Uterus (tissue), 3 donors: ENCODE measurements at regions not wholly inside any gene's neighbourhood (a gene's known extent, or its start where the extent isn't known, plus 50 kb on each side); places are given as distances from the start of the nearest gene placed in this dataset.

Experiments
- DNase-seq, 2 donors: peaks; one replicate each; pipeline ENCODE4 v3.0.0-alpha.2; 2019 to 2020
- H3K27ac ChIP-seq, 2 donors: fragments of 200-600 bp; sonication (generic); 1 replicate in 1 of 2; 2 replicates in 1 of 2; pipeline ENCODE4 v1.5.1; 2016 to 2018
- H3K27me3 ChIP-seq, 2 donors: fragments of 200-600 bp; sonication (generic); one replicate each; pipeline ENCODE4 v1.5.1; 2018 to 2019; ENCODE audit warnings: control low read depth in 1 of 2
- H3K36me3 ChIP-seq, 2 donors: fragments of 200-600 bp; sonication (generic); one replicate each; pipeline ENCODE4 v1.5.1; 2019; ENCODE audit warnings: control low read depth in 1 of 2
- H3K4me1 ChIP-seq, 2 donors: fragments of 200-600 bp; sonication (generic); one replicate each; pipeline ENCODE4 v1.5.1; 2018 to 2019; ENCODE audit warnings: control low read depth in 1 of 2
- H3K4me3 ChIP-seq, 2 donors: fragments of 200-600 bp; sonication (generic); 1 replicate in 1 of 2; 2 replicates in 1 of 2; pipeline ENCODE4 v1.5.1; 2018 to 2019; ENCODE audit warnings: mild to moderate bottlenecking in 1 of 2
- H3K9me3 ChIP-seq, 2 donors: fragments of 200-600 bp; sonication (generic); one replicate each; pipeline ENCODE4 v1.5.1; 2019; ENCODE audit warnings: control low read depth in 1 of 2
- POLR2A ChIP-seq, 2 donors: fragments of 450-650 bp; IDR thresholded peaks; one replicate each; pipeline ENCODE4 v1.6.1; 2016; ENCODE audit warnings: antibody characterized with exemption in 2 of 2, mild to moderate bottlenecking in 1 of 2, moderate library complexity in 1 of 2
- intact Hi-C: fragments of 100-400 bp; cut with DNase I; formaldehyde crosslinking; loops from one replicate; pipeline ENCODE4 v1.15.1; 2023; ENCODE audit warnings: low total_unique reads
- TF ChIP-seq, protein P1 (sequence below), 4 experiments: fragments of 200-600 bp in 2 of 4; fragments of 450-650 bp in 2 of 4; sonication (generic) in 2 of 4; IDR thresholded peaks; one replicate each; pipeline ENCODE4 v1.5.1; 2016 to 2019; ENCODE audit warnings: antibody characterized with exemption in 4 of 4, mild to moderate bottlenecking in 2 of 4, moderate library complexity in 1 of 4
- donor health status: DM: yes; HTN: yes; CAD: no.

DNA sequence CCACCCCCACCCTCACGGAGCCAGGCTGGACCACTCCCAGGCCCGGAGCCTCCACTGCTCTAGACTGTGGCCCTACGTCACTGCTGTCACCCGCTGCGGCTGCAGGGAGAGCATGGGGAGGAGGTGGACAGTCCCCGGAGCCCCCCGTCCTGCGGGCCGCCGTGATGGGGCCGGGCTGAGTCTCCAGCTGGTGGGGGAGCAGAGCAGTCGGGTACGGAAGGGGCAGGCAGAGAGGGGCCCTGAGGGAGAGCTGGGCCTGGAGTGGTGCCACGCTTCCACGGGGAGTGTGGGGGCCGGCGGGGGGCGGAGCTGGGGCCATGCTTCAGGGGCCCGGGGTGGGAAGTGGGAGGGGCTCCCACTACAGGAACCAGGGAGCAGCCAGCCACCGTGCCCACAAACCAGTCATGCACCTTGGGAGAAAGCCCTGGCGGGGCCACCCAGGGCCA lies 98.9 kb upstream of the KCNK1 start:
- Histone ChIP-seq H3K36me3 (no peaks in the 10 kb centered on the region), H3K9me3 (no peaks in the 10 kb centered on the region)
- intact Hi-C loops = no loop called here

DNA sequence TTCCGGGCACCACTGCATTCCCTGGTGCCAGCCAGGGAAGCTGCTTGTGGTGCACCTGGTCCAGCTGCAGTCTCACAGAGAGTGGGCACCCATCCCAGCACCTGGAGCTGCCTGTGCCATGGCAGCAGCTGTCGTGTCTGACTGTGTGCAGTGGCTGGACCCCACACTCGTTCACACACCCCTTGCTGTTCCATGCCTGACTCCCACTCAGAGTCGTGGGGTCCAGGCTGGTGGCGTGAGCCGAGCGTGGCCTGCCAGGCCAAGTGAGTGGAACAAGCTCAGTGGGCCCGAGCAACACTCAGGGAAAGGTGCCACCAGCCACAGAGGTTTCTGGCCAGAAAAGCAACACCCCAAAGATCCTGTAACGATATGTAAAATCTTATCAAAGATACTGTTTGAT lies 97.2 kb upstream of the KCNK1 start:
- no peak for TF ChIP-seq POLR2A (IDR thresholded peaks at IDR 0.05)
- TF ChIP-seq, protein P1, sequence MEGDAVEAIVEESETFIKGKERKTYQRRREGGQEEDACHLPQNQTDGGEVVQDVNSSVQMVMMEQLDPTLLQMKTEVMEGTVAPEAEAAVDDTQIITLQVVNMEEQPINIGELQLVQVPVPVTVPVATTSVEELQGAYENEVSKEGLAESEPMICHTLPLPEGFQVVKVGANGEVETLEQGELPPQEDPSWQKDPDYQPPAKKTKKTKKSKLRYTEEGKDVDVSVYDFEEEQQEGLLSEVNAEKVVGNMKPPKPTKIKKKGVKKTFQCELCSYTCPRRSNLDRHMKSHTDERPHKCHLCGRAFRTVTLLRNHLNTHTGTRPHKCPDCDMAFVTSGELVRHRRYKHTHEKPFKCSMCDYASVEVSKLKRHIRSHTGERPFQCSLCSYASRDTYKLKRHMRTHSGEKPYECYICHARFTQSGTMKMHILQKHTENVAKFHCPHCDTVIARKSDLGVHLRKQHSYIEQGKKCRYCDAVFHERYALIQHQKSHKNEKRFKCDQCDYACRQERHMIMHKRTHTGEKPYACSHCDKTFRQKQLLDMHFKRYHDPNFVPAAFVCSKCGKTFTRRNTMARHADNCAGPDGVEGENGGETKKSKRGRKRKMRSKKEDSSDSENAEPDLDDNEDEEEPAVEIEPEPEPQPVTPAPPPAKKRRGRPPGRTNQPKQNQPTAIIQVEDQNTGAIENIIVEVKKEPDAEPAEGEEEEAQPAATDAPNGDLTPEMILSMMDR (IDR thresholded peaks at IDR 0.05) = no peak
- Histone ChIP-seq H3K9me3 (no peaks in the 10 kb centered on the region), H3K27me3 (no peaks in the 10 kb centered on the region), H3K4me1 (no peaks in the 10 kb centered on the region), H3K27ac (no peak overlapping the region), H3K36me3 (no peaks in the 10 kb centered on the region), H3K4me3 (no peak overlapping the region)
- DNase-seq = no peak
- intact Hi-C loops = no loop called here

More for the DNA sequence above, 98.9 kb upstream of the KCNK1 start:
- Histone ChIP-seq H3K4me1 (no peaks in the 10 kb centered on the region), H3K27me3 (no peaks in the 10 kb centered on the region), H3K27ac (no peak overlapping the region), H3K4me3 (no peak overlapping the region)
- DNase-seq = no peak
- no peak for TF ChIP-seq POLR2A (IDR thresholded peaks at IDR 0.05)
- TF ChIP-seq, protein P1 (IDR thresholded peaks at IDR 0.05) = no peak

DNA sequence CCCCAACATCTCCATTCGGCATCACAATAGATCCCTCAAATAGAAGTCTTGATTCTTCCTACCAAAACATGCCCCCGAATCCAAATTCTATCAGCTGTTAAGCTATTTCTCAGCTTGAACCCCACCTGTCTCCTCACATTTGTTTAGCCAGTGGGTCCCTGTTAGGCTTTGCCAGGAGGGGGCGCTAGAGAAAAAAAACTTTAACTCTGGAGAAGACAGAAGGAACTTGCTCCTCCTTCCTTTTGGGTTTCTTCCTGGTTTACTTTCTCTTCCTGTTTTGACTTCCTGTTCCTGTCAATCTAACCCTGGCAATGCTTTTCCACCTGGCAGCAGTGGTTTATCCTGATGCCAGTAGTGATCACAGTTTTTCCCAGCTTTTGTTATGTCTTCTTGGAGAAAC lies 95.6 kb upstream of the KCNK1 start:
- Histone ChIP-seq H3K4me1 (no peaks in the 10 kb centered on the region), H3K9me3 (no peaks in the 10 kb centered on the region), H3K4me3 (no peak overlapping the region), H3K27me3 (no peaks in the 10 kb centered on the region), H3K27ac (no peak overlapping the region), H3K36me3 (no peaks in the 10 kb centered on the region)
- no peak for DNase-seq
- intact Hi-C loops = no loop called here
- TF ChIP-seq POLR2A (IDR thresholded peaks at IDR 0.05) = no peak
- TF ChIP-seq, protein P1 (IDR thresholded peaks at IDR 0.05) = peak in 1 of 4 experiments; percentile 36

DNA sequence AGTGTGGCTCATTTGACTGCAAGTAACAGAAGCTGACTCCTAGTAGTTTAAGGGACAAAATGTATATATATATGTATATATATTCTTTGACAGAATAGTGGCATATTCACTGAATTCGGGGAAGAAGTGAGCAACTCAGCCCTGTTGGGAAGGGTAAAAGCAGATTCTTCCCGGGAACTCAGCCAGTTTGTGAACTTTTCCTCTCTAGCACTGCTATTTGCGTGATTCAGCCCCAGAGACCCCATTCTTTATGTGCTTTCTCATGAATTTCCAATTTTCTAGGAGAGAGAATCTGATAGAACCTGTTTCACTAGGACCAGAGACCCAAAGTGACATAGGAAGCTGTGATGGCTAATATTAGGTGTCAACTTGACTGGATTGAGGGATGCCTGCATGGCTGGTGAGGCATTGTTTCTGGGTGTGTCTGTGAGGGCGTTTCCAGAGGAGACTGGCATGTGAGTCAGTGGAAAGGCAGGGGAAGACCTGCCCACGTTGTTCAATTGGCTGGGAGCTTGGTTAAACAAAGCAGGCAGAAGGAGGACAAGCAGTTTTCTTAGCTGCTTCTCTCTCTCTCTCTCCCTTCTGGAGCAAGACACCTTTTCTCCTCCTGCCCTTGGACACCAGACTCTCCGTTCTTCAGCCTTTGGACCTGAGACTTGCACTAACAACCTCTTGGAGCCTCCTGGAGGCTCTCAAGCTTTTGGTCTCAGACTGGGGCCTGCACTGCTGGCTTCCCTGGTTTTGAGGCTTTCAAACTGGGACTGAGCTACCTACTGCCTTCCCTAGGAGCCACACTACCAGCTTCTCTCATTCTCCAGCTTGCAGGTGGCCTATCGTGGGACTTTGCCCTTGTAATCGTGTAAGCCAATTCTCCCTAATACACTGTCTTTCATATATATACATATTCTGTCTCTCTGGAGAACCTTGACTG lies 93.4 kb upstream of the KCNK1 start:
- no peaks in the 10 kb centered on the region for H3K4me1 ChIP-seq
- H3K9me3 ChIP-seq = no peaks in the 10 kb centered on the region
- H3K4me3 ChIP-seq = no peak overlapping the region
- no peaks in the 10 kb centered on the region for H3K27me3 ChIP-seq
- DNase-seq = no peak
- no peak overlapping the region for H3K27ac ChIP-seq
- intact Hi-C loops = no loop called here
- TF ChIP-seq, protein P1 (IDR thresholded peaks at IDR 0.05) = no peak
- no peak for TF ChIP-seq POLR2A (IDR thresholded peaks at IDR 0.05)
- no peaks in the 10 kb centered on the region for H3K36me3 ChIP-seq

DNA sequence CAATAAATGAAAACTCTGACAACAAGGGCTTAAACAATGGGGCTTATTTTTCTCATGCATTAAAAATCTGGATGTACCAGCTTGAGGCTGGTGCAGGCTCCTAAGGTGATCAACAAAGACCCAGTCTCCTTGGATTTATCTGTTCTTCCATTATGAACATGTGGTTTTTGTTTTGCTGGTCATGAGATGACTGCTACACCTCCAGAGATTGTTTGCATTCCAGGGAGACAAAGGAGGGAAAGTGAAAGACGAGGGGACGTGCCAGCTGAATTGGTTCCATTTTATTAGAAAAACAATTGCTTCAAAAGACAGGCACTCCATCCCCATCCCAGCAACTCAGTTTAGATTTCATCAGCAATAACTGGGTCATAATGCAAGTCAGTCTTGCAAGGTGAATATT lies 90.9 kb upstream of the KCNK1 start:
- intact Hi-C loops = no loop called here
- Histone ChIP-seq H3K27me3 (no peaks in the 10 kb centered on the region), H3K4me1 (no peaks in the 10 kb centered on the region), H3K4me3 (no peak overlapping the region), H3K9me3 (no peaks in the 10 kb centered on the region), H3K27ac (no peak overlapping the region), H3K36me3 (no peaks in the 10 kb centered on the region)
- no peak for DNase-seq
- no peak for TF ChIP-seq POLR2A (IDR thresholded peaks at IDR 0.05)
- TF ChIP-seq, protein P1 (IDR thresholded peaks at IDR 0.05) = no peak
